GM10266 (cell line): ENCODE measurements at regions not wholly inside any gene's neighbourhood (a gene's known extent, or its start where the extent isn't known, plus 50 kb on each side); places are given as distances from the start of the nearest gene placed in this dataset.

ENCODE experiments used
- DNase-seq: peaks from one replicate; pipeline ENCODE4 v3.0.0; 2012; ENCODE audit errors: extremely low spot score
- CTCF ChIP-seq: IDR thresholded peaks from 2 replicates; pipeline ENCODE4 v1.5.1; 2012; ENCODE audit warnings: mild to moderate bottlenecking, low read depth; ENCODE audit not compliant: control insufficient read depth, insufficient read depth; ENCODE audit errors: missing control alignments

GRCh38 chr1:70914224-70914623, 133.4 kb downstream of the PTGER3 start:
- DNase-seq = no peak
- TF ChIP-seq CTCF = no peak

GRCh38 chr1:70915258-70916033, 132.2 kb downstream of the PTGER3 start:
- TF ChIP-seq CTCF = no peak
- DNase-seq = no peak

- TF ChIP-seq CTCF = no peak
- no peak for DNase-seq
Measured at GRCh38 chr1:70916034-70916427, 131.6 kb downstream of the PTGER3 start.

- no peak for TF ChIP-seq CTCF
- DNase-seq = no peak
Measured at GRCh38 chr1:70919706-70920323, 127.8 kb downstream of the PTGER3 start.
